HG02884 (cell line): ENCODE measurements at regions not wholly inside any gene's neighbourhood (a gene's known extent, or its start where the extent isn't known, plus 50 kb on each side); places are given as distances from the start of the nearest gene placed in this dataset.
A peak's percentile ranks its signal among the peaks of the same experiment; 100 is the strongest.

ENCODE experiments used
- ATAC-seq: cut with Tn5 transposase; IDR thresholded peaks from one replicate; pipeline ENCODE4 v1.9.1; 2021; ENCODE audit warnings: mild to moderate bottlenecking, moderate library complexity; ENCODE audit not compliant: unreplicated experiment

DNA sequence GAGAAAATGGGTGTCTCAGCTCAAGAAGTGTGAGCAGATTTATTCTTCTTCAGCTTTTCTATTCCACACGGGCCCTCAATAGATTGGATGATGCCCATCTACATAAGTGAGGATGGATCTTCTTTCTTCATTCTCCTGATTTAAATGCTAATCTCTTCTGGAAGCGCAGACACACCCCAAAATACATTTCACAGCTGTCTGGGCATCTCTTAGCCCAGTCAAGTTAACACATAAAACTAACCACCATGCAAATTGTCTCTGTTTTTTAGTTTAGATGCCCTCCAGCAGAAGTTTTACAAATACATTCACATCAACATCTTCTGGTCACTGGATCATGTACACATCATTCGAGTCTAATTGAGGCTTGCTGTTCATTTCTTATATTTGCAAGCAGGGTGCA is 249.0 kb upstream of the VCX3A start:
- no peak for ATAC-seq

DNA sequence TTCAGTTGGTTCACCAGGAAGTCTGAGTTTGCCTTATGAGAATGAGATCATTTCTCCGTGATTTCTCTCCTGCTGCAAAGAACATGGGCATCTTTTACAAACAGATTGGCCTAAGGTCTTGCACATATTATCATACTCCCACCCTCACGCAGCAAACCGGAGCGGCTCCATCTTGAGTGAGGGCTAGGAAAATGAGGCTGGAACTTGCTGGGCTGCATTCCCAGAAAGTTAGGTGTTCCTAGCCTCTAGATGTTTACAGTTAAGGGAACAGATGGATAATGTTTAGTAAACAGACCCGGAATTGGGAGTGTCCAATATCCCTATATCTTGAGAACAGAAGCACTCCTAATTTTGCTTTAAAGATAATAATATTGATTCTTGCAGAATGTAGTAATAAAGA is 247.9 kb upstream of the VCX3A start:
- no peak for ATAC-seq

DNA sequence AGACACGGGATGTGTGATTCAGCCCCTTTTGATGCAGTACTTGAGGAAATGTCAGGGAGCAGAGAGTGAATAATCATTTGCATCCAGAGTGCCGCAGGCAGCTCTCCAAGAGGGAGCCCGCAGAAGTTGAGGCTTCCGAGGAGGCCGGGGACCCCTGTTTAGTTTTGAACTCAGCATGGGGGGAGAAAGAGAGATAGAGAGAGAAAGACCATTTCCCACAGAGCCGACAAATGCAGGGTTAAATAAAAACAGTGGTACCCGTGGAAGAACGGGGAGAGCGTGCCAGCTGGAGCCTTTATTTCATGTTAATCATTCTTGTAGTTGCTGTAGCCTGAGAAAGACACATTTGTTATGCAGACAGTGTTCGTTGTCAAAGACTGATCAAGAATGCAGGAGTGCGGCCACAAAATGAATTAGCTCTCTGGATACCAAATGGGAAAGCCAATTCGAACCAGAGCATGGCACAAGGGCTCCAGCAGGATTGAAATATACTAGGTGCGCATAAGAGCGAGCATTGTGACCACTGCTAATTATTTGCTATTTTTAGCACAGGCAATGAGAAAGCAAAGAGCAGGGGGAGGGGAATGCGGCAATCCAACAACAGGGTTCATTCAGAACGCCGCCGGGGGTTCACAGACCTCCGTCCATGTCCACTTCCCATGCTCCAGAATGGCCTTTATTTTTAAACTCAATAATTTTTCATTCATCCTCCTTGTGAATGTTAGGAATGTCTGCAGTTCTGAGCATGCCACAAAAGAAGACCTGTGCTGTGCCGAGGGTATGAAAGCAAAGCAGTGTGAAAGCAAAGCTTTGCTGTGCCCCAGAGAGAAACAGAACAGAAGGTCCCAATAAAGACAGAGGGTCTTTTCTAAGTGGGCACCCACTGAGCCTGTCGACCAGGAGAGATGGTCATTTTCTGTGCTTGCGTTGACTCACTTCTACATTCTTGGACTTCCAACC is 243.9 kb upstream of the VCX3A start:
- ATAC-seq: no peak

DNA sequence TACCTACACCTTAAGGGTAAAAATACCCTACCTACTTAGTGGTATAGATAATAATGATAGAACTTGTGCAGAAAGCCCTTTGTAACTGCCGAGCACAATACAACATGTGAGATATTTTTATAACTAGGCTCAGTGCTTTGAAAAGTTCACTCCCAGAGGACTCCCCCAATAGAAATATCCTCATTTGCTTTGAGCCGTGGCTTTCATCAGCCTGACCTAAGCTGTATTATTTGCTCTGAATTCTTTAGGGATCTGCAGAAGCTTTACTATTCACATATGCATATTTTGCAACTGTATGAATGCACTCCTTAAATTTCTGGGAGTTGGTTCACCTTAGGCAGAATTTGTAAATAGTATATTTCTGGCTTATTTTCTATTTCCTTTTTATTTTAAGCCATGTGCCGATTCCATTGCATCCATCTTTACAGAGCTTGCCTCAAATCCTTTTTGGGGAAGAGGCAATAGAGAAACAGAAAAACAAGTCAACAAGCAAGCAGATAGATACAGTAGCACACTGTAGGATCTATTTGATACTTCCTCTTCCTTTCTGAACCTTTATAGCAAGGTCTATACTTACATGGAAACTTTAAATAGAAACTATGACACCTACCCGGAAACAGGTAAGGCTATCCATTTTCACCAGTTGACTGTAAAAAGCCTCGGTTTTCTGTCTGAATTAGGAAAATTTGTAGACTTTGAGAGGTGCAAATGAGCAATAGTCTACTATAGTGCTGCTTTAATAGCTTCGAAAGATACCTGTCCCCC is 242.5 kb upstream of the VCX3A start:
- ATAC-seq: peak; percentile 75

DNA sequence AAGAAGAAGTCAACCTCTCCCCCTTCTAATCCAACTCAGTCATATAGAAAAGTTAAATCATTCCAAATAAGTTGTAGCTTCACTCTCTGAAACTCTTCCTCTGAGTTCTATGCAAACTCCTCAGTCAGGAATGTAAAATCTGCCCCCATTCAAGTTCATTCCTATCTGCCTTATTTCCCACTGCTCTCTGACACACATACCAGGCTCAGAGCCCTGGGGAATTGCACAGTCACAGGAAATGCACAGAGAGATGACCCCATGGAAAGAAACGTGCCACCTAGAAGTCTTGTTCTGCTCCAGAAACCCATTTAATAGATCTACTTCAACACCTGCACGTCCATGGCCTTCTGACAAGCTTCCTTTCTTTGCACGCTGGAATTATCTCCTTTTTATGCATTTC is 236.0 kb upstream of the VCX3A start:
- ATAC-seq: no peak

DNA sequence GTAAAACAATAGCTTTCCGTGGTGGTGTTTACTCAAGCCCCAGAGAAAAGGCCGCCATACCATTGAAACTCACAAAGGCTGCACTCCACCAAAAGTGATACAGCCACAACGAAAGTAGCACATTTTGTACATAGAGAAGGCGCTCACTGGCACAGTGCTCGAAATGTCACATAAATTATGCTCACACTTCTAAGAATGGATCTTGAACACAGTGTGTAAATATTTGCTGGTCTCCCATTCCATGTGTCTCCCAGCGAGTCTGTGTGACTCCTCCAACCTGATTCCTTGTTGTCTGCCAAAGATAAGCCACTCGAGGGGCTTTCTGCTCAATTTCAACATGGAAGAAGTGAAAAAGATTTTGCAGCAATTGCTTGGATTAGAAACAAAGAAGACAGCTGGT is 234.0 kb upstream of the VCX3A start:
- no peak for ATAC-seq

DNA sequence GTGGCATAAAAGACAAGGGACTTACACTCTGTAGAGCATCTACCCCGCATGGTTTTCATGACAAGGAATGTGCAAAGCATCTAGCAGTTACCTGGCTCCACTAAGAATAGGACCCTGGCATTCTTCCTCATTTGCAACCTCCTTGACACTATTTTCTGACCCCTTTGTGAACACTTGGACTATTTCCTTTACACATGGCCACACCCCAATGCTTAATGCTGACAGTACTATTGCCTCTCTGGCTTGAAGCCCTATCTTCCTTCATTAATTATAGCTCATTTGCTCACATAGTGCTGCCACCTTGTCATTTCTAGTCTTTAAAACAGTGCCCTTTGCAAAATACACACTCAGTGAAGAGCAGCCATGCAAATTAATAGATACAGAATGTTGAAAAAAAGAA is 226.3 kb upstream of the VCX3A start:
- ATAC-seq: no peak

DNA sequence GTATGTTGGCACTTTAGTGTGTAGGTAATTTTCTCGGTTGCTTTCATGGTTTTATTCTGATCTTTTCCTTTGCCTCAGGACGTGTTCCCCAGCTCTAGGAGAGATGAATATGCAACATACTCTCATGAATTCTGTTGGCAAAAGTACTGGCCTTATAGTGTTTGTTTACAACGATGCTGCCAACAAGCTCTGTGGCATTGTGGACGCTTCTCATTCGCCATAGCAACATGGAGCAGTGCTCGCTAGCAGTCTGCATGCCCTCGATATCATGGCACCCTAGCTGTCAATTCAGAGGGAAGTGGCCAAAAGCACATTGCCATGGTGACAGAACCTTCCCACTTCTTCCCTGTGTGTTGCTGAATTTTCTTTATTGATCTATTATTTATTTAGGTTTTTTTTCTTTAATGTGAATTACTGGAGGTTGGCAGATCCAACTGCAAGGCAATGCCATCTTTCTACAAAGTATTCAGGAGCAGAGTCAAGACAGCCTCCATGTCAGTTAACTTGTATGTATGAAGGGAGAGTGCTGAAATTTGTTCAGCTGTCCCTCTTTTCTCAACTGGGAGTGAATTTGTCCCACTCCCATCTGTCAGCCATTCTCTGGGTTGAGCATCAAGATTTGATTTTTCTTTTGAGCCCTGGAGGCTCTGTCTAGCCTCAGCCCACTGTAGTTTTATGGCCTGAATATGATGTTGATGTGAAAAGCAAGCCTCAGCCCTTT is 224.9 kb upstream of the VCX3A start:
- no peak for ATAC-seq

DNA sequence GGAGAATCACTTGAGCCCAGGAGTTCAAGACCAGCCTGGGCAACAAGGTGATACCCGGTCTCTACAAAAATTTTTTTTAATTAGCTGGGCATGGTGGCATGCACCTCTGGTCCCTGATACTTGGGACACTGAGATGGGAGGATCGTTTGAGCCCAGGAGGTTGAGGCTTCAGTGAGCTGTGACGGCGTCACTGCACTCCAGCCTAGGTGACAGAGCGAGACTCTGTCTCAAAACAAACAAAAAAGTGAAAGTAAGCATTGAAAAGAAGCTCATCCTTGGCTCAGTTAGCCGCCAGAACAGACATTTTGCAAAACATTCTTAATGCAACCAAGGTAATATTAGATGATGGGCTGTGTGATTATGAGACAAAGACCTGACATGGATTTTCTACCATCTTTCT is 223.3 kb upstream of the VCX3A start:
- no peak for ATAC-seq

DNA sequence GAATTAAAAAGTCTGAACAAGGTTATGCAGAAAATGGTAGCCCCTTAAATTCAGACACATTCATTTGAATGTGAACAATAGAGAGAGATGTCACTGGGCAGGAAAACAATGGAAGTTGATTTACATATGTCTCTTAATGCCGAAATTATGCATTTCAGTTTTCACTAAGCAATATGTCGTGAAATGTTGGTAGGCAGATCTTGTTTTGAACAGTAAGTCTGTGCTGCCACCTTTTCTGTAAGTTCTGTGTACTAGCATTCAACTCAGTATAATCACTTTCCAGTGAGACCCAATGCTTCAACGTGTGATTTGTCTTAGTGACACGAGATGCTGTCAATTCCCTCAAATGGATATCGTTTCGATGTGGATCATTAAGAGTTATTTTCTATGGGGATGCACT is 222.7 kb upstream of the VCX3A start:
- no peak for ATAC-seq

DNA sequence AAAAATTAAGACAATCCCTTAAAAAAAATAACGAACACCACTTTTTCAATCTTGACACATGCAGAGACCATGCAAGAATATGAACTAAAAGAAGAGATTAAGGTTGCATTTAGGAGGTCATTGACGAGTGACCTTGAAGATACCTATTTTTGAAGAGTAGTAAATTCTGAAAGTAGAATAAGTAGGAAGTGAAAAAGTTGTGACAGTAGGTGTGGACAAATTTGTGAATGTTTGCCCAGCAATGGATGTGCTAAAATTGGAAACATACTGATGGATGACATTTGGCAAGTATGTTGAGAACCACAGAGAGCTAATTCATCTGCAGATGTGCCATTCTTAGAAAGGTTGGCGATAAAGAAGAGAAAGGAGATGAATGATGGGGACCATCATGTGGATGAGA is 213.7 kb upstream of the VCX3A start:
- ATAC-seq: no peak

DNA sequence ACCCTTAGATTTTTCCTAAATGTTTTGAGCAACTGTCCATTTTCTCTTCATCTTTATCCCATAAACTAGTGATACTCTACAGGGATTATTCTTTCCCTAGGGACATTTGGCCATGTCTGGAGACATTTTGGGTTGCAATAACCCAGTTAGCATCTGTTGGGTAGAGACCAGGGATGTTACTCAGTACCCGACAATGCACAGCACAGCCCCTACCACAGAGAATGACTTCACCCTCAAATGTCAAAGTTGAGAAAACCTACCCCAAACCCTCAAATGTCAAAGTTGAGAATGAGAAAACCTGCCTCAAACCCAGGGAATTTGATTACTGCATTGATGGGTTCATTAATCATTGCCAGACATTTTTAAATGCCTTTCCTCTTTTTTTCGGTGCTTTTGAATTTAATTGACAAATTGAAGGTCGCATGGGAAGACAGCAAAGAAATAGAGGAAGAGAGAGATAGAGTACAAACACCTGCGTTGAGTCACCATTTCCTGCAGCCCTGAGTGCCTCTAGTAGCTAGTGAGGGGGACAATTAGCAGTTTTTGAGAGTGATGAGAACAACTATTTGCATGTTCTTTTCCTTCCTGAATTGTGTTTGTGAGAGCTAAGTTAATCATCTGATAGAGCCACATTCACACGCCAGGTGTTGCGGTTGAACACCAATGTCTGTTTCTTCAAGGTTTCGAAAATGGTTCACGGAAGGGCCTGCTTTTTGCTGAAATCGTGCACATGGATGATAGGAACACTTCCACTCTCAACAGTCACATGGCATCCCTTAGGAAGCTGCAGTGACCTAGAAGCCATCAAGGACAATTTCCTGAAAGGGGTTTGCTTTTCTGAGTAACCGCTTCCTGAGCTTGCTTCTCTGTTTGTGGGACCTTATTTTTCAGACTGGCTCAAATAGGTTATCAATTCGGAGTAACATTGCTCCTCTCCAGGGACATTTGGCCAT is 203.9 kb upstream of the VCX3A start:
- peak; percentile 97 for ATAC-seq

DNA sequence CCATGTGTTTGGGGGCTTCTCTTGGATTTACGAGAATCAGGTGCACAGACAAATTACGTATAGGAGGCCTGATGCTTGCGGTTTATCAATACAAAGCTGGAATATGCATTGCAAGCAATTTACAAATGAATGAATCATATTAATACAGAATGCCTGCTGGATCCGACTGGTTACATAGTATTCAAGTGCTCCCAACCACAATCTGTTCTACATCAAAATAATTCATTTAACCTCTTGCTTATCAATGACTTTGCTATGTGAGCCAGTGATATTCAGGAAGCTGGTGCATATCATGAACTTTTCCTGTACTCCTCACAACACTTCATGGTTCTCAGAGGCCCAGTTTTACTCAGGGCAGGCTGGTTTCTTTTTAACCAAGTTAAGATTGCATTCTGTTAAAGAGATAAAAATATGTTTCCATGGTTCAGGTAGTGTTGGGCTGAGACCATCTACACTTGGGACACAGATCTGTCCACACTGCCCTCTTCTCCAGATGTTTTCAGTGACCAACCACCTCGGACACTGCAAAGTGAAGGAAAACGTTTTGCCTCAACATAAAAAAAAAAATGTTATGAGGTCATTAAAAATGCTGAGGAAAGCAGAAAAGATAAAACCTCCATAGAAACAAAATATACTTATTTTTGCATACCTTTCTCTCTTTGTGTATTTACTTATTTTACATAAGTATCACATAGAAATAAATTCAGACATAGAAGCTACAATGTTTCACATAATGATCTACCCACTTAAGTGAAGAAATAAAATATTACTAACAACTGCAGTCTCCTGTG is 200.1 kb upstream of the VCX3A start:
- no peak for ATAC-seq

DNA sequence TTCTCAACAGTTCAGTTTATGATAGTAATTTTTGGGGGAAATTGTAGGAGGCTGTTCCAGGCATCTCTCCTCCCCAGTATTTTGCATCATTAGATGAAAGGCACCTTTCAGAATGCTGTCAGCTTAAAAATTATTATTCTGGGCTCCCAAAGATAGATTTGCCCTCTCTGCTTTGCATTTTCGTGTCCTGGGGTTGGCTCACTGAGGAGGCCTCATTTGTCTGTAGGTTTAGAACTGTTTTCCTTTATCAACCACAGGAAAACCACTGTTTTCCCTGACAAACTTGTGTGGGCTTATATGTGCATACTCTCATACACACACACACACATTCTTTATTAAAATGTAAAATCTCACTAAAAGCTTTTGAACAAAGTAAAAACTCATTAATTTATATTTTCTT is 197.2 kb upstream of the VCX3A start:
- ATAC-seq: no peak

DNA sequence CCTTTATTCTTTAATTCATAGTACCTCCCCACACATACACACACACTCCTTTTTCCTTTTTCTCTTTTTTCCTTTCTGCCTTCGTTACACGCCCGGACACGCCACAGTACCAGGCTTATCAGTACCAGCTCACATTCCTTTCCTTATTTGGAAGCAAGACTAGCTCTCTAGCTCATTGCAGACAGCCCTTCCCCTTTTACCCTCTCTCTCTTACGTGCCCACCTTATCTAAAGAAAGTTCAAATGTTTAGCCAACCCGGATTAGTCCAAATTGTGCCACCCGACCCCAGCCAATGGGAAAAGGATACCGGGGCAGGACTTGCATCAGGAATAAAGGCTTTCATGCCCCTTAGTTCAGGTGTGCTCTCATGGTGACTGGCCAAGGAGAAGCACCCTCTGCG is 194.7 kb upstream of the VCX3A start:
- ATAC-seq: no peak

DNA sequence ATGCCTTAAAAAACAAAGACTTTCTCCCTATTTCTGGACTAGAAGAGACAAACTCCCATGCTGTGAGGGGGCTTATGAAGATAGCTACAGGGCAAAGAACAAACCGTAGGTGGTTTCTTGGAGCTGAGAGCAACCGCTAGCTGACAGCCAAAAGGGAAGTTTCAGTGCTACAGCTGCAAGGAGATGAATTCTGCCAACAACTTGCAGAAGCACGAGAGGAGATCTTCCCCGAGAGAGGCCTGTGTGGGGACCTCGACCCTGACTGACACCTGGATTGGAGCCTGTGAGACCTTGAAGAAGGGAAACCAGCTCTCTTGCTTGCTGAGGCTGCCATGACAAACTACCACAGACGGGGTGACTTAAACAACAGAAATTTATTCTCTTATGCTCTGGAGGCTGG is 183.8 kb upstream of the VCX3A start:
- peak; percentile 84 for ATAC-seq

DNA sequence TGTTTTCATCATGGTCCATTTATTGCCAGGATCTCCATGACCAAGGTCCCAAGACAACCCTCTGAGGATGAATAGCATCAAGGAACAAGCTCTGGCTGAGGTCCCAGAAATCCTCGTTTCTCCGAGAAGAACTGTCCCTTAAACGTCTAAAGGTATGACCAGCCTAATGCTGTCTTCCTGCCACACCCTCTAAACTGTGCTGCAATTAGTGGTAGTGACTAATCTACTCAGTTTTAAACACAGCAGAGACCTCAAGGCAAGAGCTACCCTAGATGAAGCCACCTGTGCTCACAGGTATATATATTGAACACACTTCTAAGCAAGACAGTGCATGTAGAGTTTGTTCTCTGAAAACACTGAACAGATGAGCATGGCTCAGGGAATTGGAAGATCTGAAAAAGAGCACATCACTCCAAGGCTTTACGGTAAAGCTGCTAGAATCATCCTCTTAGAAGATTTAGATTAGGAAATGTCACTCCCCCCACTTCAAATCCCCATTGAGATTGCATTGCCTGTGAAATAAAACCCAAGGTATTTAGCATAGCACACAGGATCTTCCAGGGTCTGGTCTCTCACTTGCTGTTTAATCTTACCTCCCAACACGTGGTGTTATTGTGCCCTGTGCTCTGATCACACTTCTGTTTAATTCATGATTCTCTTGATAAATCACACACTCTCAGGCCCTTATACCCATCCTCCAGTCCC is 173.9 kb upstream of the VCX3A start:
- no peak for ATAC-seq

DNA sequence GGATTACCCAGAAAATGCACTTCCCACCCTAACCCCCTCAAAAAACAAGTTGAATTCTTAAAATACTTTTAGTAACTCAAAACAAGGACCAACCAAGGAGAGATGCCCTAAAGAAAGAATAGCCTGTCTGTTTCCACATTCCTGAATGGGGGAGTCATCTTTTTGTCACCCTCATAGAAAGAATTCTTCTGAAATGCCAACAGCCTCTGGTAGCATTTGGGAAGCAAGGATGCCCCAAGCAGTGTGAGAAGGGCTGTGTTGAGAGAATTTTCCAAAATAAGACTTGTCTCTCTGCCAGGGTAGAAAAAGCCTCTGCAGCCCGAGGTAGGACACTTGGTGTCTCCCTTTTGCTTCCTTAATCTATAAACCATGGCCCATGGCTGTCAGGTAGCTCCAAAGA is 173.1 kb upstream of the VCX3A start:
- no peak for ATAC-seq

DNA sequence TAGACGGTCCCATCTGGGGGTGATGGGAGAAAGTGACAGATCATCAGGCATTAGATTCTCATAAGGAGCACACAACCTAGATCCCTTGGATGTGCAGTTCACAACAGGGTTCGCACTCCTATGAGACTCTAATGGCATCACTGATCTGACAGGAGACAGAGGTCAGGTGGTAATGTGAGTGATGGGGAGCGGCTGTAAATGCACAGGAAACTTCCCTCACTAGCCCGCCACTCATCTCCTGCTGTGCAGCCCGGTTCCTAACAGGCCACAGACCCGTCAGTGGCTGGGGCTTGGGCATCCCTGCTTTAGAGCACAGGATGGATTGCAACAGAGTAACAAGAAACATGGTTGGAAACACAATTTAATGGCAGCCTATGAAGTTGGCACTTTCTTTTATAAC is 172.6 kb upstream of the VCX3A start:
- no peak for ATAC-seq
